NCI-H446 (cell line): ENCODE measurements at regions not wholly inside any gene's neighbourhood (a gene's known extent, or its start where the extent isn't known, plus 50 kb on each side); places are given as distances from the start of the nearest gene placed in this dataset.
A peak's percentile ranks its signal among the peaks of the same experiment; 100 is the strongest.

Experiments used
- DNase-seq, 2 experiments: peaks; one replicate each; lab custom pipeline; 2025; lab: John Stamatoyannopoulos, UW

GRCh38 chr13:68506888-68507551 lies 1276.9 kb upstream of the PCDH9 start:
- DNase-seq: no peak

- DNase-seq: no peak
Observed at GRCh38 chr13:68490594-68490993, 1260.5 kb upstream of the PCDH9 start.

GRCh38 chr13:68481130-68481529 lies 1251.0 kb upstream of the PCDH9 start:
- no peak for DNase-seq

GRCh38 chr13:68473834-68474326 lies 1243.7 kb upstream of the PCDH9 start:
- no peak for DNase-seq

- DNase-seq: no peak
Observed at GRCh38 chr13:68467160-68467559, 1237.0 kb upstream of the PCDH9 start.

GRCh38 chr13:68440874-68441273 lies 1210.7 kb upstream of the PCDH9 start:
- DNase-seq: no peak

- DNase-seq: peak in 1 of 2 experiments; percentile 7
Observed at GRCh38 chr13:68439817-68440216, 1209.7 kb upstream of the PCDH9 start.

GRCh38 chr13:68428292-68428691 lies 1198.2 kb upstream of the PCDH9 start:
- no peak for DNase-seq

GRCh38 chr13:68417801-68418200 lies 1187.7 kb upstream of the PCDH9 start:
- DNase-seq: no peak

- DNase-seq: no peak
Observed at GRCh38 chr13:68410007-68410406, 1179.9 kb upstream of the PCDH9 start.

GRCh38 chr13:68390987-68391386 lies 1160.9 kb upstream of the PCDH9 start:
- no peak for DNase-seq

- DNase-seq: no peak
Observed at GRCh38 chr13:68386808-68387207, 1156.7 kb upstream of the PCDH9 start.

- no peak for DNase-seq
Observed at GRCh38 chr13:68380041-68380973, 1150.2 kb upstream of the PCDH9 start.

- DNase-seq: no peak
Observed at GRCh38 chr13:68378294-68378693, 1148.2 kb upstream of the PCDH9 start.

- no peak for DNase-seq
Observed at GRCh38 chr13:68375004-68375403, 1144.9 kb upstream of the PCDH9 start.

GRCh38 chr13:68369739-68370138 lies 1139.6 kb upstream of the PCDH9 start:
- no peak for DNase-seq

GRCh38 chr13:68368922-68369321 lies 1138.8 kb upstream of the PCDH9 start:
- DNase-seq: no peak

GRCh38 chr13:68359105-68359504 lies 1129.0 kb upstream of the PCDH9 start:
- no peak for DNase-seq

- no peak for DNase-seq
Observed at GRCh38 chr13:68358294-68358705, 1128.2 kb upstream of the PCDH9 start.

- DNase-seq: no peak
Observed at GRCh38 chr13:68350554-68350953, 1120.4 kb upstream of the PCDH9 start.

- no peak for DNase-seq
Observed at GRCh38 chr13:68347220-68347619, 1117.1 kb upstream of the PCDH9 start.

- DNase-seq: no peak
Observed at GRCh38 chr13:68345963-68346531, 1115.9 kb upstream of the PCDH9 start.

GRCh38 chr13:68323124-68323523 lies 1093.0 kb upstream of the PCDH9 start:
- no peak for DNase-seq
